H7 (cell line): ENCODE measurements at regions not wholly inside any gene's neighbourhood (a gene's known extent, or its start where the extent isn't known, plus 50 kb on each side); places are given as distances from the start of the nearest gene placed in this dataset.
A peak's percentile ranks its signal among the peaks of the same experiment; 100 is the strongest.
"Not testable (repeated sequence)": the region's sequence is repeated elsewhere in the genome, so short reads cannot be mapped to it uniquely, and the experiment has no call there.

ENCODE experiments used
- DNase-seq: peaks from one replicate; pipeline ENCODE4 v3.0.0; 2012
- H3K27me3 ChIP-seq: 2 replicates; pipeline ENCODE4 v1.6.0; 2011; ENCODE audit warnings: mild to moderate bottlenecking, low read length; ENCODE audit not compliant: control insufficient read depth, insufficient read depth
- H3K36me3 ChIP-seq: replicated peaks from 2 replicates; pipeline ENCODE4 v1.5.1; 2011; ENCODE audit warnings: low read length; ENCODE audit not compliant: control insufficient read depth, insufficient read depth
- H3K4me3 ChIP-seq: 2 replicates; pipeline ENCODE4 v1.5.1; 2011; ENCODE audit warnings: low read depth, mild to moderate bottlenecking, control low read depth, low read length, moderate library complexity; ENCODE audit not compliant: insufficient read depth

GRCh38 chr14:27831978-27832377, 934.6 kb upstream of the FOXG1 start:
- not testable (repeated sequence) for H3K27me3 ChIP-seq, H3K4me3 ChIP-seq, H3K36me3 ChIP-seq, DNase-seq

- not testable (repeated sequence) for H3K4me3 ChIP-seq, DNase-seq, H3K36me3 ChIP-seq, H3K27me3 ChIP-seq
These were observed 933.6 kb upstream of the FOXG1 start for GRCh38 chr14:27833001-27833400.

- Histone ChIP-seq H3K36me3 (no peaks in the 10 kb centered on the region), H3K4me3 (no peak overlapping the region), H3K27me3 (no peaks in the 10 kb centered on the region)
- no peak for DNase-seq
These were observed 930.2 kb upstream of the FOXG1 start for GRCh38 chr14:27836386-27836785.

GRCh38 chr14:27845241-27845850, 921.2 kb upstream of the FOXG1 start:
- no peaks in the 10 kb centered on the region for H3K36me3 ChIP-seq
- peak; percentile 5 for DNase-seq
- H3K4me3 ChIP-seq, result no peak overlapping the region; the same call in 1 of the 2 replicates
- no peaks in the 10 kb centered on the region for H3K27me3 ChIP-seq

GRCh38 chr14:27845902-27846301, 920.7 kb upstream of the FOXG1 start:
- Histone ChIP-seq H3K27me3 (no peaks in the 10 kb centered on the region), H3K36me3 (no peaks in the 10 kb centered on the region), H3K4me3 (no peak overlapping the region)
- DNase-seq, result no peak

- not testable (repeated sequence) for H3K4me3 ChIP-seq, H3K36me3 ChIP-seq, DNase-seq, H3K27me3 ChIP-seq
These were observed 919.1 kb upstream of the FOXG1 start for GRCh38 chr14:27847480-27847879.

GRCh38 chr14:27849193-27849592, 917.4 kb upstream of the FOXG1 start:
- H3K4me3 ChIP-seq, H3K36me3 ChIP-seq, H3K27me3 ChIP-seq: not testable (repeated sequence)
- DNase-seq, result peak; percentile 3

GRCh38 chr14:27862684-27863083, 903.9 kb upstream of the FOXG1 start:
- H3K4me3 ChIP-seq, result no peak overlapping the region
- DNase-seq, result no peak
- no peaks in the 10 kb centered on the region for H3K27me3 ChIP-seq
- no peaks in the 10 kb centered on the region for H3K36me3 ChIP-seq

GRCh38 chr14:27863166-27863565, 903.4 kb upstream of the FOXG1 start:
- H3K36me3 ChIP-seq, result no peaks in the 10 kb centered on the region
- DNase-seq, result no peak
- no peak overlapping the region for H3K4me3 ChIP-seq
- no peaks in the 10 kb centered on the region for H3K27me3 ChIP-seq

GRCh38 chr14:27881063-27881462, 885.5 kb upstream of the FOXG1 start:
- no peak for DNase-seq
- no peak overlapping the region for H3K4me3 ChIP-seq
- no peaks in the 10 kb centered on the region for H3K36me3 ChIP-seq
- no peaks in the 10 kb centered on the region for H3K27me3 ChIP-seq

GRCh38 chr14:27881646-27882045, 884.9 kb upstream of the FOXG1 start:
- Histone ChIP-seq H3K36me3 (no peaks in the 10 kb centered on the region), H3K27me3 (no peaks in the 10 kb centered on the region), H3K4me3 (no peak overlapping the region)
- DNase-seq, result no peak

GRCh38 chr14:27886256-27886655, 880.3 kb upstream of the FOXG1 start:
- no peak overlapping the region for H3K4me3 ChIP-seq
- no peaks in the 10 kb centered on the region for H3K27me3 ChIP-seq
- no peak for DNase-seq
- H3K36me3 ChIP-seq, result no peaks in the 10 kb centered on the region

- DNase-seq, result no peak
- Histone ChIP-seq H3K27me3 (no peaks in the 10 kb centered on the region), H3K4me3 (no peak overlapping the region), H3K36me3 (no peaks in the 10 kb centered on the region)
These were observed 876.3 kb upstream of the FOXG1 start for GRCh38 chr14:27890259-27890658.

- not testable (repeated sequence) for DNase-seq, H3K36me3 ChIP-seq, H3K4me3 ChIP-seq, H3K27me3 ChIP-seq
These were observed 858.1 kb upstream of the FOXG1 start for GRCh38 chr14:27908484-27908883.

- Histone ChIP-seq H3K4me3 (no peak overlapping the region), H3K36me3 (no peaks in the 10 kb centered on the region), H3K27me3 (no peaks in the 10 kb centered on the region)
- DNase-seq, result no peak
These were observed 850.3 kb upstream of the FOXG1 start for GRCh38 chr14:27916326-27916725.

GRCh38 chr14:27917896-27918295, 848.7 kb upstream of the FOXG1 start:
- Histone ChIP-seq H3K4me3 (no peak overlapping the region), H3K27me3 (no peaks in the 10 kb centered on the region), H3K36me3 (no peaks in the 10 kb centered on the region)
- DNase-seq, result no peak
